K562 (cell line): ENCODE measurements at regions not wholly inside any gene's neighbourhood (a gene's known extent, or its start where the extent isn't known, plus 50 kb on each side); places are given as distances from the start of the nearest gene placed in this dataset.
A peak's percentile ranks its signal among the peaks of the same experiment; 100 is the strongest.

Source experiments
- ATAC-seq: fragments of 200-7000 bp; cut with Tn5 transposase; 3 replicates; pipeline ENCODE4 v1.9.1; 2020; ENCODE audit warnings: moderate library complexity
- BruUV-seq: library from RNA; stranded (reverse); fragments of 400-500 nt; replicated peaks from 2 replicates; lab custom pipeline; 2021; lab: Mats Ljungman, UMichigan
- CTCF ChIA-PET: fragments of 300-600 bp; formaldehyde crosslinking; extraction: SDS; loops from one replicate; lab custom pipeline; 2021; ENCODE audit warnings: low intra/inter-chr PET ratio; lab: Yijun Ruan, JAX
- POLR2A ChIA-PET: fragments of 300-600, 350-650 bp; sonication (Branson Sonifier 250); formaldehyde crosslinking; extraction: SDS; loops from one replicate; lab custom pipeline; 2021; ENCODE audit warnings: antibody characterized with exemption, inconsistent platforms; lab: Yijun Ruan, JAX
- DNase-seq, 4 experiments: peaks; one replicate each; pipeline versions ENCODE4 v3.0.0 to v3.0.0-alpha.2; 2011 to 2018; ENCODE audit warnings: low spot score in 3 of 4, mixed read lengths in 3 of 4; ENCODE audit errors: extremely low read depth in 1 of 4
- FAIRE-seq: peaks from 2 replicates; lab custom pipeline; 2011; peaks lifted over from hg19 to GRCh38; lab: Jason Lieb, UNC
- H2AFZ ChIP-seq: 2 replicates; pipeline ENCODE4 v1.6.0; 2011; ENCODE audit warnings: low read depth, low read length, control low read depth, inconsistent platforms
- H3K27ac ChIP-seq: fragments of 200-600 bp; 3 replicates; pipeline ENCODE4 v1.8.0; 2011; ENCODE audit warnings: low read depth, mild to moderate bottlenecking, control low read depth, inconsistent platforms, low read length, moderate library complexity, mixed read lengths; ENCODE audit errors: extremely low read depth
- H3K27me3 ChIP-seq, 2 experiments: fragments of 300-600 bp in 1 of 2; 2 replicates in 1 of 2; 3 replicates in 1 of 2; pipeline versions ENCODE4 v1.6.0 to v1.8.0; 2011; ENCODE audit warnings: inconsistent platforms in 2 of 2, low read length in 2 of 2, mild to moderate bottlenecking in 1 of 2, mixed read lengths in 1 of 2, moderate library complexity in 1 of 2; ENCODE audit not compliant: control insufficient read depth in 2 of 2, insufficient read depth in 2 of 2
- H3K36me3 ChIP-seq: fragments of 300-600 bp; 3 replicates; pipeline ENCODE4 v1.8.0; 2011; ENCODE audit warnings: mild to moderate bottlenecking, low read length, inconsistent platforms; ENCODE audit not compliant: control insufficient read depth, insufficient read depth
- H3K4me1 ChIP-seq, 2 experiments: fragments of 200-600 bp in 1 of 2; replicated peaks in 1 of 2; 2 replicates in 1 of 2; 3 replicates in 1 of 2; pipeline versions ENCODE4 v1.5.1 to v1.8.0; 2011; ENCODE audit warnings: inconsistent platforms in 2 of 2, low read length in 2 of 2, mild to moderate bottlenecking in 1 of 2, mixed read lengths in 1 of 2, moderate library complexity in 1 of 2; ENCODE audit not compliant: control insufficient read depth in 2 of 2, insufficient read depth in 2 of 2
- H3K4me2 ChIP-seq: 2 replicates; pipeline ENCODE4 v1.6.1; 2011; ENCODE audit warnings: low read length, control low read depth, inconsistent platforms, mixed read lengths; ENCODE audit not compliant: insufficient read depth
- H3K4me3 ChIP-seq: fragments of 200-600 bp; sonication (generic), shearing (Covaris generic); 2 replicates; pipeline ENCODE4 v1.5.1; 2016; ENCODE audit warnings: control low read depth, inconsistent platforms
- H3K79me2 ChIP-seq: fragments of 200-600 bp; 3 replicates; pipeline ENCODE4 v1.8.0; 2011; ENCODE audit warnings: low read length, inconsistent platforms; ENCODE audit not compliant: control insufficient read depth, insufficient read depth
- H3K9ac ChIP-seq, 2 experiments: 2 replicates each; pipeline versions ENCODE4 v1.6.0 to v1.6.1; 2011; ENCODE audit warnings: low read depth in 2 of 2, low read length in 2 of 2, control low read depth in 1 of 2, inconsistent platforms in 1 of 2, mild to moderate bottlenecking in 1 of 2, mixed read lengths in 1 of 2; ENCODE audit not compliant: insufficient read depth in 1 of 2
- H3K9me1 ChIP-seq: one replicate; pipeline ENCODE4 v1.6.0; 2011; ENCODE audit warnings: inconsistent platforms, mild to moderate bottlenecking, low read length, moderate library complexity; ENCODE audit not compliant: control insufficient read depth, insufficient read depth
- H3K9me3 ChIP-seq: replicated peaks from 2 replicates; pipeline ENCODE4 v1.5.1; 2011; ENCODE audit warnings: low read depth, low read length, inconsistent platforms; ENCODE audit not compliant: control insufficient read depth, insufficient read depth
- H4K20me1 ChIP-seq: replicated peaks from 2 replicates; pipeline ENCODE4 v1.6.1; 2011; ENCODE audit warnings: low read length, inconsistent platforms, mixed read lengths; ENCODE audit not compliant: control insufficient read depth, insufficient read depth
- C11orf30 ChIP-seq: fragments of 450-650 bp; IDR thresholded peaks from 2 replicates; pipeline ENCODE4 v1.6.1; 2016; ENCODE audit warnings: low read depth, mild to moderate bottlenecking
- DMBX1 ChIP-seq: fragments of 250-450 bp; sonication (Bioruptor Pico); IDR thresholded peaks from 2 replicates; pipeline ENCODE4 v1.8.0; 2022; ENCODE audit warnings: inconsistent platforms, mild to moderate bottlenecking, moderate library complexity, borderline replicate concordance
- JUN ChIP-seq, 2 experiments: sonication (generic) in 1 of 2; formaldehyde crosslinking in 1 of 2; IDR thresholded peaks; 2 replicates each; pipeline versions ENCODE4 v1.6.1 to v1.8.0; 2012 to 2022; ENCODE audit warnings: borderline replicate concordance in 2 of 2, mild to moderate bottlenecking in 2 of 2, improper control_type of control experiment in 1 of 2, low read depth in 1 of 2, low read length in 1 of 2, missing genetic modification reagents in 1 of 2
- MAFF ChIP-seq: IDR thresholded peaks from 2 replicates; pipeline ENCODE4 v1.6.1; 2012; ENCODE audit warnings: low read length, improper control_type of control experiment
- MAFG ChIP-seq: fragments of 450-650 bp; conservative IDR thresholded peaks from 2 replicates; pipeline ENCODE4 v1.6.1; 2016; ENCODE audit warnings: missing genetic modification characterization, missing compliant biosample characterization
- NFE2L1 ChIP-seq: fragments of 450-650 bp; IDR thresholded peaks from 2 replicates; pipeline ENCODE4 v1.6.1; 2016; ENCODE audit warnings: missing genetic modification characterization, low read depth, mild to moderate bottlenecking, missing compliant biosample characterization, moderate library complexity, borderline replicate concordance
- PTRF ChIP-seq: fragments of 450-650 bp; IDR thresholded peaks from 2 replicates; pipeline ENCODE4 v1.6.1; 2016; ENCODE audit warnings: mild to moderate bottlenecking, missing genetic modification characterization, missing compliant biosample characterization
- SMAD2 ChIP-seq: fragments of 150-350 bp; IDR thresholded peaks from 2 replicates; pipeline ENCODE4 v1.6.1; 2014; ENCODE audit warnings: low read depth, mild to moderate bottlenecking, low read length
- THRAP3 ChIP-seq: fragments of 450-650 bp; IDR thresholded peaks from 2 replicates; pipeline ENCODE4 v1.6.1; 2016; ENCODE audit warnings: mild to moderate bottlenecking, inconsistent platforms, borderline replicate concordance
- ZBTB1 ChIP-seq: sonication (generic); formaldehyde crosslinking; IDR thresholded peaks from 2 replicates; pipeline ENCODE4 v1.8.1; 2023; ENCODE audit warnings: missing genetic modification reagents, low read depth, mild to moderate bottlenecking, borderline replicate concordance
- ZNF316 ChIP-seq: fragments of 450-650 bp; IDR thresholded peaks from 2 replicates; pipeline ENCODE4 v1.6.1; 2016
- WGBS: fragments of 100-300 bp; shearing (Covaris generic); methylation state at CpG from one replicate; pipeline ENCODE4 v1.1.6; 2016; ENCODE audit warnings: low coverage, mixed read lengths; ENCODE audit not compliant: insufficient coverage; ENCODE audit errors: missing lambda C conversion rate; 5-methylcytosine and 5-hydroxymethylcytosine counted together
- in situ Hi-C: fragments of 300-500 bp; cut with MboI; formaldehyde crosslinking; loops from 4 replicates; pipeline ENCODE4 v1.15.0; 2018; ENCODE audit warnings: inconsistent platforms, mixed read lengths
- intact Hi-C: fragments of 100-400 bp; cut with micrococcal nuclease; formaldehyde crosslinking; loops from 2 replicates; pipeline ENCODE4 v1.14.2; 2022
- TF ChIP-seq, protein P1 (sequence below): fragments of 250-450 bp; sonication (Bioruptor Pico); IDR thresholded peaks from 2 replicates; pipeline ENCODE4 v1.5.1; 2021; ENCODE audit warnings: mild to moderate bottlenecking
- TF ChIP-seq, protein P2 (sequence below): sonication (generic); formaldehyde crosslinking; IDR thresholded peaks from 2 replicates; pipeline ENCODE4 v1.8.1; 2023; ENCODE audit warnings: missing genetic modification reagents, mild to moderate bottlenecking, borderline replicate concordance

DNA sequence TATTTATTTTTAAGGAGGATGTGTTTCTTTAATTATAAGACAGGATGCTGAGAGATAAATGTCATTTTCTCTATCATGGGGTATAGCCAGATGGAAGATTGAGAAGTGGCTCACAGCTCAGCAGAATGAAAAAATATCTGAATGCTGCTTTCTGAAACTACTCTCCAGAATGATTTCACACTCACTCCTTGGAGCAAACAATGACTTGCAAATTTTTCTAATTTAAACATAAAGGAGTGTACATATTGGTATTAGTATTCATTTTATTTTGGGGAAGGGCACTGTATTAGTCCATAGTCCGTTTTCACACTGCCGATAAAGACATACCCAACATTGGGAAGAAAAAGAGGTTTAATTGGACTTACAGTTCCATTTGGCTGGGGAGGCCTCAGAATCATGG is 52.4 kb upstream of the TRIM26 start:
- FAIRE-seq, result no peak
- BruUV-seq, result no TSS peak
- no peak overlapping the region for H3K4me2 ChIP-seq
- peak; percentile 48 for TF ChIP-seq NFE2L1 (tag)
- no peak for TF ChIP-seq DMBX1 (CRISPR knock-in tag)
- TF ChIP-seq ZBTB1 (CRISPR knock-in tag), result no peak
- TF ChIP-seq MAFF, result peak; percentile 22; the same call in 1 of the 2 replicates
- TF ChIP-seq, protein P1, sequence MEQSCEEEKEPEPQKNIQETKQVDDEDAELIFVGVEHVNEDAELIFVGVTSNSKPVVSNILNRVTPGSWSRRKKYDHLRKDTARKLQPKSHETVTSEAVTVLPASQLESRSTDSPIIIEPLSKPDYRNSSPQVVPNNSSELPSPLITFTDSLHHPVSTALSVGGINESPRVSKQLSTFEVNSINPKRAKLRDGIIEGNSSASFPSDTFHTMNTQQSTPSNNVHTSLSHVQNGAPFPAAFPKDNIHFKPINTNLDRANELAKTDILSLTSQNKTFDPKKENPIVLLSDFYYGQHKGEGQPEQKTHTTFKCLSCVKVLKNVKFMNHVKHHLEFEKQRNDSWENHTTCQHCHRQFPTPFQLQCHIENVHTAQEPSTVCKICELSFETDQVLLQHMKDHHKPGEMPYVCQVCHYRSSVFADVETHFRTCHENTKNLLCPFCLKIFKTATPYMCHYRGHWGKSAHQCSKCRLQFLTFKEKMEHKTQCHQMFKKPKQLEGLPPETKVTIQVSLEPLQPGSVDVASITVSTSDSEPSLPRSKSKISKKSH (CRISPR knock-in tag), result no peak
- 0 out of 2 replicates have a peak, but pooled peaks have one; percentile 6 for TF ChIP-seq C11orf30
- TF ChIP-seq, protein P2, sequence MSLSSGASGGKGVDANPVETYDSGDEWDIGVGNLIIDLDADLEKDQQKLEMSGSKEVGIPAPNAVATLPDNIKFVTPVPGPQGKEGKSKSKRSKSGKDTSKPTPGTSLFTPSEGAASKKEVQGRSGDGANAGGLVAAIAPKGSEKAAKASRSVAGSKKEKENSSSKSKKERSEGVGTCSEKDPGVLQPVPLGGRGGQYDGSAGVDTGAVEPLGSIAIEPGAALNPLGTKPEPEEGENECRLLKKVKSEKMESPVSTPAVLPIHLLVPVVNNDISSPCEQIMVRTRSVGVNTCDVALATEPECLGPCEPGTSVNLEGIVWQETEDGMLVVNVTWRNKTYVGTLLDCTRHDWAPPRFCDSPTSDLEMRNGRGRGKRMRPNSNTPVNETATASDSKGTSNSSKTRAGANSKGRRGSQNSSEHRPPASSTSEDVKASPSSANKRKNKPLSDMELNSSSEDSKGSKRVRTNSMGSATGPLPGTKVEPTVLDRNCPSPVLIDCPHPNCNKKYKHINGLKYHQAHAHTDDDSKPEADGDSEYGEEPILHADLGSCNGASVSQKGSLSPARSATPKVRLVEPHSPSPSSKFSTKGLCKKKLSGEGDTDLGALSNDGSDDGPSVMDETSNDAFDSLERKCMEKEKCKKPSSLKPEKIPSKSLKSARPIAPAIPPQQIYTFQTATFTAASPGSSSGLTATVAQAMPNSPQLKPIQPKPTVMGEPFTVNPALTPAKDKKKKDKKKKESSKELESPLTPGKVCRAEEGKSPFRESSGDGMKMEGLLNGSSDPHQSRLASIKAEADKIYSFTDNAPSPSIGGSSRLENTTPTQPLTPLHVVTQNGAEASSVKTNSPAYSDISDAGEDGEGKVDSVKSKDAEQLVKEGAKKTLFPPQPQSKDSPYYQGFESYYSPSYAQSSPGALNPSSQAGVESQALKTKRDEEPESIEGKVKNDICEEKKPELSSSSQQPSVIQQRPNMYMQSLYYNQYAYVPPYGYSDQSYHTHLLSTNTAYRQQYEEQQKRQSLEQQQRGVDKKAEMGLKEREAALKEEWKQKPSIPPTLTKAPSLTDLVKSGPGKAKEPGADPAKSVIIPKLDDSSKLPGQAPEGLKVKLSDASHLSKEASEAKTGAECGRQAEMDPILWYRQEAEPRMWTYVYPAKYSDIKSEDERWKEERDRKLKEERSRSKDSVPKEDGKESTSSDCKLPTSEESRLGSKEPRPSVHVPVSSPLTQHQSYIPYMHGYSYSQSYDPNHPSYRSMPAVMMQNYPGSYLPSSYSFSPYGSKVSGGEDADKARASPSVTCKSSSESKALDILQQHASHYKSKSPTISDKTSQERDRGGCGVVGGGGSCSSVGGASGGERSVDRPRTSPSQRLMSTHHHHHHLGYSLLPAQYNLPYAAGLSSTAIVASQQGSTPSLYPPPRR (CRISPR knock-in tag), result no peak
- no peak for TF ChIP-seq PTRF (tag)
- peak; percentile 31 for TF ChIP-seq ZNF316
- TF ChIP-seq MAFG (tag), result peak; percentile 55; the same call in 1 of the 2 replicates
- TF ChIP-seq THRAP3, result no peak
- TF ChIP-seq SMAD2, result no peak
- TF ChIP-seq JUN (IDR thresholded peaks at IDR 0.05; ENCODE audit: borderline replicate concordance, low read depth, low read length), result no peak
- no peak for TF ChIP-seq JUN (CRISPR knock-in tag; IDR thresholded peaks at IDR 0.05; ENCODE audit: borderline replicate concordance)
- TF ChIP-seq, all 486 proteins: peak for 5
- Histone ChIP-seq H3K4me1 (no peaks in the 10 kb centered on the region), H3K79me2 (no peaks in the 10 kb centered on the region), H3K27ac (no peak overlapping the region), H3K36me3 (no peaks in the 10 kb centered on the region), H3K9me3 (no peaks in the 10 kb centered on the region), H4K20me1 (no peaks in the 10 kb centered on the region), H3K4me3 (no peak overlapping the region), H3K9me1 (no peaks in the 10 kb centered on the region), H3K9ac (no peak overlapping the region), H2AFZ (no peak overlapping the region), H3K27me3 (peaks cover 29 to 39% of the 10 kb centered on the region in 2 experiments)
- intact Hi-C loops, result no loop called here
- WGBS, result 0% methylated on average over 2 of the region's 2 CpGs
- in situ Hi-C loops, result no loop called here
- DNase-seq (no peak), ATAC-seq (no peak)
- POLR2A ChIA-PET, result no interaction called here
- CTCF ChIA-PET, result no interaction called here
